HG03457 (cell line): ENCODE measurements at regions not wholly inside any gene's neighbourhood (a gene's known extent, or its start where the extent isn't known, plus 50 kb on each side); places are given as distances from the start of the nearest gene placed in this dataset.

Source experiments
- ATAC-seq: cut with Tn5 transposase; IDR thresholded peaks from one replicate; pipeline ENCODE4 v1.9.1; 2021; ENCODE audit warnings: moderate number of reproducible peaks; ENCODE audit not compliant: unreplicated experiment

DNA sequence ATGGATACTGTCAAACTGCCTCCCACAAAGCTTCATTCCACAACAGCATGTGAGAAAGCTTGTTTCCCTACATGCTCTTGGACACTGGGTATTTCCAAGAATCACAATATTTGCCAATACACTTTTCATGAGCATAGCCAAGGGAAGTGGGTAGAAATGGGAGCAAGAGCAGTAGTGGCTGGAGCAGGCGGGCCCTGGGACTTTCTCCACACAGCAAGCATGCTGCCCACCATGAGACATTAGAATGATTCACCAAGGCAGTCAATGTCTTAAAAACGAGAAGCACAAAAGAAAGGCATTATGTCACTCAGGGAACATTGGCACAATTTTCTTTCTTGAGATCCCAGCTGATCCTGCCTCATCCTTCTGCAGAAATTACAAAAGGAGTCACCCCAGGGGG, 371.6 kb upstream of the RUNX1 start:
- no peak for ATAC-seq

DNA sequence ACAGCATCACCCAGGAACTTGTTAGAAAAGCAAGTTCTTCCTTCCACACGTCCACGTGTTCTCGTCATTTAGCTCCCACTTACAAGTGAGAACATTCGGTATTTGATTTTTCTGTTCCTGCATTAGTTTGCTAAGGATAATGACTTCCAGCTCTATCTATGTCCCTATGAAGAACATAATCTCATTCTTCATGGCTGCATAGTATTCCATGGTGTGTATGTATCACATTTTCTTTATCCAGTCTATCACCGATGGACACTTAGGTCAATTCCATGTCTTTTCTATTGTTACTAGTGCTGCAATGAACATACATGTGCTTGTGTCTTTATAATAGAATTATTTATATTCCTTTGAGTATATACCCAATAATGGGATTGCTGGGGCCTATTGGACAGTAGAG, 368.7 kb upstream of the RUNX1 start:
- ATAC-seq = no peak

DNA sequence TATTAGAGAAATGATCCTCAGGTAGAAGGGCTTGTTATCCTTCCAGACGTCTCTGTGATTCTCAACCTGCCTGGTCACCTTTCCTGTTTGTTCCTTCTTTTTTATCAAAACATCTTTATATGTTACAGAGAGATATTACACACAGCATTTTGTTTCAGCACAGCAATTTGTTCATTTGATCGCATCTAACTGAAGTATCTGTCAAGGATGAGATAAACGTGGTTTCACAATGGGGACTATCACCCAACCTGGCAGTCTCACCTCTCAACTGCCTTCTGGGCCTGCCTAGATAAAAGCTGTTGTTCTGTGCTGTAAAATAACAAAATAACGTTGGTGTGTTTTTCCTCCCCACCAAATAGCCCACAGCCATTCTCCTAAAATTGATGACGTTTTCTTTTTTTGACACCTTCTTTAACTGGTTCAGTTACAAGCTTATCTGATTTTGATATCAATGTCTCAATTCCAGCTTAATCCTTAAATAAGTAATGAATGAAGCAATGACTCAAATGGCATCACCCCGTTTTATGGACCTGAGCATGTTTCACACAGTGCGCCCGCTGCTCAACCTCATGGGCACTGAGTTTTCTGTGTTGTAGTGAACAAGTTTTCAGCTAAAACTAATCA, 367.9 kb upstream of the RUNX1 start:
- no peak for ATAC-seq

DNA sequence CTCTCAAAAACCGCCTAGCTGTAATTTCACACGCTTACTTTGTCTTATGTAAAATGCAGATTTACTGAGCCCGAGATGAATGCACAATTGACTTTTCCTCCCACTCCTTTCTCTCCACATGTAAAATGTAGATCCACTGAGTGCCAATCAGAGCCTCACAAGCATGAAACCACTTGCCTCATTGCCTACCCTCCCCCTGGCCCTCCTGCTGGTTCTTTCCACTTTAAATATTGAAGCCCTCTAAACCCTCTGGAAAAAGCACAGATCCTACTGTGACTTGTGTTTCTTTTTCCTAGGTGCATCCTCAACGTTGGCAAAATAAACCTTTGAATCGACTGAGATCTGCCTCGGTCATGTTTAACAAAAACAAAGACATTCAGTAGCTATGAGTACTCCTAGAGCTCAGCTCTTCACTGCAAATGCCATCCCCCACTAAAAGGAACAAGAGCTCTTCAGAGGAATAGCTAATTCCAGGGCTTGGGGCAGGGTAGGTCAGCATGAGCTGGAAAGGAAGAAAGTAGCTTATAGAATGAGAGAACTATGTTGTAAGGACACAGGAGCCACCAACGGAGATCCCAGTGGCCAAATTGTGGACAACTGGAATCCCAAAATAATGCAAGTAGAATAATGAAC, 365.5 kb upstream of the RUNX1 start:
- ATAC-seq = no peak

DNA sequence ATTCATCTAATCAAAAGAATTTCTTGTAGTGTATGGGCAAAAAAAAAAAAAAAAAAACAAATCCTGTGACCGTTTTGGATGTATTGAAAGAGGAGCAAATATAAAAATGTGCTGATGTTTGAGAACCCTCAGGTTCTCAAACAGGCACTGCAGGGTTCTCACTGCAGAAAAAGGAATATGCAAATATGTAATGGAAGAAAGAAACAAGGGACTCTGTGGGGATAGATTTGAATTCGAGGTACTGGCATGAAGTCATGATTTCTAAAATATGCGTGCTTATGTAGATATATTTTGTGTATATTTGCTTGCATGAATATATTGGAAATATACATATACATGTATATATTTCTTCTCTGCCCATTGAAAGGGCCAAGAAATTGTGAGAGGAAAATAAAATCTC, 365.0 kb upstream of the RUNX1 start:
- no peak for ATAC-seq

DNA sequence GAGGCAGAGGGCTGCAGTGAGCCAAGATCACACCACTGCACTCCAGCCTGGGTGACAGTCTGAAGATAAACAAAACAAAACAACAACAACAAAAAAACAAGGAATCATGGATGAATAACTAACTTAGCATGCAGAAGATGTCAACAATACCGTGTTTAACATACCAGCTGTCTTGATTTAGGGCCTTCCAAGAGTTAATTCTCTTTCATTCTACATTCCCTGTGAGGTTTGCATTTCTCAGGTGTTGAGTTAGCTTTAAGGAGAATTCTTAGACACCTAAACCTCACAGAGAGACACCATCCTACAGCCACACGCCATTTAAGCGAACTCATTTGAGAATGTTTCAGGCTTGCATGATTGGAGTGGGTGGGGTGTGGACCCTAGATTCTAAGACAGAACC, 363.1 kb upstream of the RUNX1 start:
- ATAC-seq = no peak

DNA sequence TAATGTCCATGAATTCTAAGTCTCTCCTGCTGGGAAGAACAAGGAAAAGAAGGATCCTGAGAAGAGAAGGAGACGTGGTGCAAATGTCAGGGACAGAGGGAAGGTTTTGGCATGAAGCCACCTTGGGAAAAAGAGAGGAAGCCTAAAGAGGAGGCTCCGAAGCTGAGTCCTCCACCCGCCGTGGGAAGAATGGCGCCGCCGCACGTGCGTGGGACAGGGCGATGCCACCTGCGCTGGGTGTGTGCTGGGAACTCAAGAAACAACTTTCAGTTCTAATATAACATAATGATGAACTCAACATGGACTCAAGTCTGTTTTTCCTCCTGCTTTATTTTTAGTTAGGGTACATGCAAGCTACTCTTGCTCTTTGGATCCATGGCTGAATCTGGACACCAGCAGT, 362.3 kb upstream of the RUNX1 start:
- no peak for ATAC-seq

DNA sequence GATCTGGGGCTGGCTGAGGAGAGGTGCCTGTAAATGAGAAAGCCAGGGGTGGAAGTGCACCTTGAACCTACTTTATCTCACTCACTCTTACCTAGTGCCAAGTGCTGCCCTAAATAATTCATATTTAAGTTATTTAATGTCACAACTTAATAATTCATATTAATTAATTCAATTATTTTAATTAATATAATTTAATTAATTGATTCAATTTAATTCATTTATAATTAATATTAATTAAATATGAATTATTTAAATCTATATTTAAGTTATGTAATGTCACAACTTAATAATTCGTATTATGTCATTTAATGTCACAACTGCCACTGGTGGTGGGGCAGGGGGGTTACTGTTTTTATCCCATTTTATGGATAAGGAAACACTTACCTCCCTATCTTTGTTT, 361.6 kb upstream of the RUNX1 start:
- no peak for ATAC-seq

DNA sequence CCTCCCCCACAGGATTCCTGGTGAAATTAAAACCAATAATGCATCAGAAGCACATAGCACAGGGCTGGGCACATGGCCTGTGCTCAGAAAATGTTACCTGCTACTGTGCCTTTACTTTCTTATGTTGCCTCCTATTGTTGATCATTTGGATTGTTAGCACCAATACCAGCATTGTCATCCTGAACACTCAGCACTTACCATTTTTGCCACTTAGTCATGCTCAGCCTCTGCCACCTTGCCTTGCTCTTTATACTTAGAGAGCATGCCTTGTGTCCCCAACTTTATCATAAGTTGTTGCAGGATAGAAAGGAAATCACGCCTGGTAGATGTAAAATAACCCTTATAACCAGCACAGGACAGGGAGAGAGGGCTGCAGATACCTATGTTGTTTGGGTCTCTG, 361.0 kb upstream of the RUNX1 start:
- no peak for ATAC-seq

DNA sequence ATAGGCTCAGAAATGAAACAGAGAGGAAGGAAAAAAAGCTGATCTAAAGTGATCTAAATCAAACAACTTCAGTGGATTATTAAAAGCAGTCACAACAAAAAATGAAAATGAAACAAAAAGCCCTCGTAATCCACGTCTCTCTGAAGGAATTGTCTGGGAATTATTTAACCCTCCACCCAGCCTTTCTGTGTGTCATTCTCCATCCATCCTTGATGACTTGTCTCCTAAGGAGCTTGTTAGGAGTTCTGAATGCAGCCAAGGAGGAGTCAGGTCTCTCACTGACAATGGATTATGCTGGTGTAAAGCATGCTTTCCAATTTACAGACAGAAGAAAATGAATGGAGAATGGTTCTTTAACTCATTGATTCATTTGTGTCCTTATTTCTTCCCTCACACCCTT, 359.3 kb upstream of the RUNX1 start:
- ATAC-seq = no peak

DNA sequence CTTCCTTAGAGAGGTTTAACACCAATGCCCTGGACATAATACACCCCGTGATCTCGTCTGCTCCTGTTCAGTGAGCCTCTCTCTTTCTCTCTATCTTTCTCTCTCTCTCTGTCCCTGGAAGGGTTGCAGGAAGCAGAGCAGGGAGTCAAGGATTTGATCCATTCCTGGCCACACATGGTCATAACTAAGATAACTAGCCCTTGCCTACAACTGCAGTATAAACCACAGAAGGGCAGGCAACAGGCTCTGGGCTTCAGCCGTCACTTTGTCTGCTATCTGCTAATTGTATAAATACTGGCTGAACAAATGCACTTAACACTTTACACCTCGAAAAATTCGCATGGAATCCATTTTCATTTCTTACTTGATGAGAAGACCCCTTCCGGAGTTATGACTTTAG, 357.5 kb upstream of the RUNX1 start:
- ATAC-seq = no peak

DNA sequence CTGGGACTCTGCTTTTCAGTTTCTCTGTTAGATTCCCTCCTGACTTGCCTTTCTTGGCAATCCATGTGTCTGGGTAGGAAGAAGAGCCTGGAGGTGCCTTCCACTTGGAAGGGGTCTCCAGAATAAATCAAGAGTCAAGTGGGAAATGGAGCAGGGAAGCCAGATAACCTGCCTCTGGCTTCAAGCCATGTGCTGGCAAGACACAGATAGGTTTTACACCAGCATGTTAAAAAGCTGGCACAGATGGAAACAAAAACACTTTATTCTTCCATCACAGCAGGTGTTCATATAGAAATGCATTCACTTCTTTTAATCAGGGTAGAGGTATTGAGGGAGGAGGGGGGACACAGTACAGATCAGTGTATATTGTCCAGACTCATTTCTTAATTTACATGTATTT, 356.9 kb upstream of the RUNX1 start:
- ATAC-seq = no peak

DNA sequence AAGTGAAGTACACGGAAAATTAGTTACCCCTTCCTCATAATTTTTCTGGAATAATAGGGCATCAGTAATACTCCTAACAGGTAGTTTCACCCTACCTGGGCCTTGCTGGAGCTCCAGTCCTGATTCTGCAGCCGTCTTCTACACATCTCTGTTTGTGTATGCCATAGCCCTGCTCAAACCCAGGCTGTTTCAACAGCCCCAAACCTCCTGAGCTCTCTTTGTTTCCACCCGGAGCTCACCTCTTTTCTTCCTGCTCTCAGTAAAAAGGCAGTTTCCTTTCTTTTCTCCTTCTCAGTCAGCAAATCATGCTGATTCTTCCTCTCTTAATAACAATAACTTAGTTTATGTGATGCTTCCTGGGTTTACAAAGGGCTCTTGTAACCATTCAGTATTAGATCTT, 355.1 kb upstream of the RUNX1 start:
- ATAC-seq = no peak

DNA sequence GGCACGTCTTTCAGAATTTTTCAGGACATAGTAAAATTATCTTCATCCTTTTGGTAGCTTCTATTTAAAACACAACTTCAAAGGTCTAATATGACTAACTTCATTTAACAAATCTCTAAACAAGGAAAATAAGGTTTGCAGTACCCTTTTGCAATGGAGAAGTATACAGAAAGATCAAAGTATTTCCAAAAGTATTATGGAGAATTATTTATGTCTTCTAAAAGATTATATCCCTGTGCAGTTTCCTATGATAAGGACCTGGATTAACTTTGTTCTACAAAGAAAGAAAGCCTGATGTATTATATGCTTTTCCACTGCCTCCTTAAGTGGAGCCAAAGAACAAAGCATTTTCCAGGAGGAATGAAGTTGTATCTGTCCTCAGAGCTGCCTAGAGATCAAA, 353.0 kb upstream of the RUNX1 start:
- ATAC-seq = no peak

DNA sequence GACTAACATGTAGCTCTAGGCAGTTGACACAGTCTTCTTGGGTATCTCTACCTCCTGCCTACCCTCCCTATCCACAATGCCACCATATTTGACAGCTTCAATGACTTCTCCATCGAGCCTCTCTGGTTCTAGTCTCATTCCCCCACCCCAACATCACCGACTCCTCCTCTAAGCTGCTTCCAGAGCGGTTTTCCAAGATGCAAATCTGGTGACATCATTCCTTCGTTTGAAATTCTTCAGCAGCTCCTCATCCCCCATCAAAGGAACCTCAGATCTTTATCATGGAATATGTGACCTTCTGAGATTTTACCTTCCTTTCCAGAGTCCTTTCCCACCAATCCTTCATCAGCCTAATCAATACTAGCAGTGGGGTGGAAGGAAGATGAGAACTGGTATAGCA, 352.4 kb upstream of the RUNX1 start:
- ATAC-seq = no peak

DNA sequence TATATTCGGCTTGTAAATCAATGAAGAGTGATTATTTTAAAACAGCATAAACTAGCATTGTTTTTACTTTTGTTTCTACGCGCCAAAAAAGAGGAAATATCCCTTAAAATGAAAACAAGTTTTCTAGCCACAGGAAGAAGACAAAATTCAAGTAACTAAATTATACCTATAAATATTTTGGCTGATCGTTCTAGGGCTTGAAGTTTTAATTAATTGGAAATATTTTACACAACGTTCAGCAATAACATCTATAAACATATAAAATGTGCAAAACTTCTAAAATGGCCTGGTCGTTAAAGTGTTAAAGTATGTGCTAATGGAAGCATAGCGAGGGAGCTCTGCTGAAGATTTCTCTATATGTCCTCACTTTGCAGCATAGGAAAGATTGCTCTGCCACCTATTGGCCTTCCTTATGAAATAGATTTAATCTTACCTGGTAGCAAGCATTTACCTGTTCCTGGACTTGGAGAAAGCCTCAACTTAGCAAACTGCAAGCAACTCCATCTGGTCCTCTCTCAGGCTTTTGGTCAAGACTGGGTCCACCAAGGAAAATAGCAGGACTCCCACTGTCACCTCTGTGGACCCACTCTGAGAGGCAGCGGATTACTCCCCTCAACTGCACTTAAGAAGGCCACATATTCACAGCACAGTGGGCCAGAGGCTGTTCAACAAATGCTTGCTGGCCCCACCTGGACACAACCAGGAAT, 351.3 kb upstream of the RUNX1 start:
- ATAC-seq = no peak

DNA sequence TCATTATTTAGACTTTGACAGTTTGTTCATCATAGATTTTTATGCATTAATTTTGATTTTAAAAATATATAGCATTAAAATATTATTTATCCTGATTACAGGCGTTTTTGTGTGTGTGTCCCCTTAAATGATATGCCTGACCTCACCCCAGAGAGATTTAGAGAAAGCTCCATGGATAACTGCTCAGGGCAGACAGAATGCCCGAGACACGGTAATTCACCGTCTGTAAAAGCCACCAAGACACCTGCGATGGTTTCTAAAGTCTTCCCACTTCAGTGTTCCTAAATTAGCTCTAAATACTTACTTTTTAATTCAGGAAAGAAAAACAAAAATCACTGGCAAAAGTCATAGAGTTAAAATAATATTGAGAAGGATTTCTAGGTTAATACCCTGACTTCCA, 350.6 kb upstream of the RUNX1 start:
- no peak for ATAC-seq

DNA sequence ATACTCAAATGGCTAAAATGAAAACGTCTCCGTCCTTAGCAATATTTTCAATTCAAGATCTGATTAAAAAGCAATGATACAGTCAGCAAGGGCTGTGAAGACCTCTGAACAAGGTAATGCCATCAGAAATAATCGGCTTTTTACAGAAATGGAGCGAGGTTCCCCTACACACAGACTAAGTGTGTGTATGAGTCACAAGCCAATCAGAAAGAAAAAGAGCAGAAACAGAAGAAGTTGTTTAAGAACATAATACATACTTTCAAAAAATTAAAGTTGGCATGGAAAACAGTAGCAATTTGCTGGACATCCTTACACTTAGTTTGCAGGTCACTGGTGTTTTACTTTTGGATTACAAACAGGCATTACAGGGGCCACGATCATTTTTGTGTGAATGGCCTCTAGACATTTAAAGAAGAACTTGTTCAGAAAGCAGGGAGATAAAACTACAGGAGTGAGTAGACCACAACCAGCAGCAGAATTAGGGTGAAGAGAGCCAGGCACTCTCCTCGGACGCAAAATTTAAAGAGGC, 350.0 kb upstream of the RUNX1 start:
- ATAC-seq = no peak

DNA sequence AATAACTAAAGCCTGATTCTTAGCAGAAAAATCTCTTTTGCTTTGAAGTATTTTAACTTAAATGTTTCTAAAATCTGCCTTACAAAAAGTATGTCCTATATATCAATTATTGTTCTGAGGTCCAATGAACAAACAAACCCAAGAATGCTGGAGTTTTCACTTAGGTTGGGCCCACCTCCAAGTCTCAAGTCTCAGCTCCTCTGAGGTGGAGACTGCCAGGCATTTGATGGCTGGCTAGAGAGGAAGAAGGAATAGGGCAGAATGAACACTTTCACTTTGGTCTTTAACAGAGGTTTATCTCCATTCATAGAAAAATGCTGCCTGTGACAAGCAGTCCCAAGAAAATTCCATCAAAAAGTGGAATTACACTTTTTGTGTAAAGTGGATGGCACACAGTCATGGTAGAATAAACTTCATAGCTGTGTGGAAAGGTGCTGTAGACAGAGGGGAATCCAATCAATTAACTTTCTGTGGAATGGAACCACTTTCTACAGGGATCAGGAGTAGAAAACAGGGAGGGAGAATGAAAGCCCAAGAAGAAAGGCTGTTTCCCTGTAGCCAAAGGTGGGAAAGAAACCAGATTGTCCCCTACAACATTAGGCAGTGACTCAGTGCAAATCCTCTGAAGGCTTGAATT, 349.4 kb upstream of the RUNX1 start:
- ATAC-seq = no peak

DNA sequence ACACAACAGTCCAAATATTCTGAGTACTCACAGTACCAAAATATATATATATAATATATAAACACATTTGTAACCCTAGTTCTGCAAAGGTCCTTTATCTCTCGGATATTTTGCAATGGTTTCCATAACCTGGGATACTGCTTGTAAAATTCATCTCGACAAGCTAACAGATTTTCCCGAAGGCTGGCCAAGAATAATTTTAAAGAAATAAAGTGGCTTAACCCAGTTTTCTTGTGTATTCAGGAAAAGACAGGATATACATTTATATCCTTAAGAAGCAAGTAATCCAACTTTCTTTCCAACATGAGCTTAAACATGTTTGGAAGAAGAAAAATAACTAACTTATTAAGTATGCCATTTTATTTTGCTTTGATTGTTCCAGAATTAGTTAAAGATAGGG, 348.7 kb upstream of the RUNX1 start:
- ATAC-seq = no peak

DNA sequence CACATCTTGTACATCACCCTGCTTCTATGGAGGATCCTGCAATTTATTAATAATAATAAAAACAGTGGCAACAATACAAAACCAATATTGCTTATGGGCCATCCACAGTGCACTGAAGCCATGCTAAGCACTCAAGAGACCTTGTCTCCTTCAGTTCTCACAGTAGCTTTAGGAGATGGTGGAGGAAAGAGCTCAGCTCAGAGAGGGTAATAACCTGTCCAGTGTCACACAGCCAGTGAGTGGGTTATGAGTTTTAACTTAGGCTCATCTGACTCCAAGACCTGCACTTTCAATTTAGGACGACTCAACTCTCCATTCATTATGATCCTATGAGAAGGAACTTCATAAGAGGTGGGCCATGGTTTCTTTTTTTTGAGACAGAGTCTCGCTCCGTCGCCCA, 347.6 kb upstream of the RUNX1 start:
- ATAC-seq = no peak

DNA sequence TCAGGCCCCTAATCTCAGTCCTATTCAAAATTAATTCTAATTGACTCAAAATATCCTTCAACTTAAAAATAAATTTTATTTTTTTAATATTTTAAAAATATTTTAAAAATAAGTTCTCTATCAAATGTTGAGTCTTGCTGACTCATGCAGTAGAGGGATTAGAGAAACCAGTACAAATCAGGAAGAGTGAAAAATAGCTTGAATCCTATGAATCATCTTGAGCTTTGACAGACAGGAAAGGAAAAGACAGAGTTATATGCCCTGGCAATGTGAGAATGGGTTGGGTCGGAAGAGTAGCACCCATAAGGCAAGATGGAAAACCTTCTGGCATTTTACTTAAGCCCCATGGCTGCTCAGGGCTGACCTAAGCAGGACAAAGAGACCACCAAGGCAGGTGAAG, 346.6 kb upstream of the RUNX1 start:
- no peak for ATAC-seq
